NT2/D1 (cell line): ENCODE measurements at regions not wholly inside any gene's neighbourhood (a gene's known extent, or its start where the extent isn't known, plus 50 kb on each side); places are given as distances from the start of the nearest gene placed in this dataset.

ENCODE experiments used
- DNase-seq: peaks from one replicate; pipeline ENCODE4 v3.0.0-alpha.2; 2011; ENCODE audit warnings: low read depth, low spot score
- H3K27me3 ChIP-seq: 2 replicates; pipeline ENCODE4 v1.6.0; 2011; ENCODE audit warnings: mild to moderate bottlenecking; ENCODE audit not compliant: insufficient read length, insufficient read depth
- H3K36me3 ChIP-seq: 2 replicates; pipeline ENCODE4 v1.6.1; 2011; ENCODE audit warnings: mild to moderate bottlenecking, low read length, mixed read lengths; ENCODE audit not compliant: insufficient read depth, insufficient read length
- H3K4me1 ChIP-seq: 2 replicates; pipeline ENCODE4 v1.5.1; 2011; ENCODE audit not compliant: insufficient read depth, insufficient read length
- H3K4me3 ChIP-seq: 2 replicates; pipeline ENCODE4 v1.5.1; 2011; ENCODE audit warnings: low read depth; ENCODE audit not compliant: insufficient read length
- H3K9ac ChIP-seq: 2 replicates; pipeline ENCODE4 v1.6.0; 2011; ENCODE audit warnings: low read depth; ENCODE audit not compliant: insufficient read length
- H3K9me3 ChIP-seq: 2 replicates; pipeline ENCODE4 v1.5.1; 2011; ENCODE audit warnings: mild to moderate bottlenecking, low read length; ENCODE audit not compliant: insufficient read depth
- SUZ12 ChIP-seq: IDR thresholded peaks from 2 replicates; pipeline ENCODE4 v1.6.1; 2011; ENCODE audit not compliant: insufficient read length, insufficient read depth; ENCODE audit errors: extremely low read depth
- YY1 ChIP-seq: IDR thresholded peaks from 2 replicates; pipeline ENCODE4 v1.6.1; 2011; ENCODE audit not compliant: insufficient read length, insufficient read depth
- ZNF274 ChIP-seq: IDR thresholded peaks from 2 replicates; pipeline ENCODE4 v1.6.1; 2011; ENCODE audit warnings: mild to moderate bottlenecking, low read depth, low read length

- no peaks in the 10 kb centered on the region for H3K9me3 ChIP-seq
- no peaks in the 10 kb centered on the region for H3K36me3 ChIP-seq
- no peak for DNase-seq
- peaks cover 9% of the 10 kb centered on the region for H3K4me1 ChIP-seq
- H3K4me3 ChIP-seq: no peak overlapping the region
- peaks cover 5% of the 10 kb centered on the region for H3K27me3 ChIP-seq
- TF ChIP-seq SUZ12: no peak
- no peak for TF ChIP-seq YY1
- TF ChIP-seq ZNF274: no peak
- no peak overlapping the region for H3K9ac ChIP-seq
Observed at GRCh38 chr16:24671455-24671954, 57.9 kb upstream of the TNRC6A start.

GRCh38 chr16:24673155-24673554 lies 56.3 kb upstream of the TNRC6A start:
- DNase-seq: no peak
- H3K4me3 ChIP-seq: no peak overlapping the region
- no peaks in the 10 kb centered on the region for H3K36me3 ChIP-seq
- TF ChIP-seq ZNF274 (no peak), YY1 (no peak), SUZ12 (no peak)
- no peak overlapping the region for H3K9ac ChIP-seq
- H3K4me1 ChIP-seq: peaks cover 9% of the 10 kb centered on the region
- no peaks in the 10 kb centered on the region for H3K9me3 ChIP-seq
- peaks cover 5% of the 10 kb centered on the region for H3K27me3 ChIP-seq

GRCh38 chr16:24674877-24675276 lies 54.6 kb upstream of the TNRC6A start:
- H3K4me3 ChIP-seq: no peak overlapping the region
- TF ChIP-seq YY1: no peak
- no peak for TF ChIP-seq SUZ12
- no peak for TF ChIP-seq ZNF274
- H3K9me3 ChIP-seq: no peaks in the 10 kb centered on the region
- DNase-seq: no peak
- peaks cover 9% of the 10 kb centered on the region for H3K4me1 ChIP-seq
- no peaks in the 10 kb centered on the region for H3K36me3 ChIP-seq
- H3K9ac ChIP-seq: no peak overlapping the region
- peaks cover 5% of the 10 kb centered on the region for H3K27me3 ChIP-seq

GRCh38 chr16:24677388-24677787 lies 52.1 kb upstream of the TNRC6A start:
- H3K4me3 ChIP-seq: no peak overlapping the region
- DNase-seq: no peak
- TF ChIP-seq SUZ12 (no peak), ZNF274 (no peak), YY1 (no peak)
- H3K27me3 ChIP-seq: no peaks in the 10 kb centered on the region
- H3K9ac ChIP-seq: no peak overlapping the region
- H3K9me3 ChIP-seq: no peaks in the 10 kb centered on the region
- H3K4me1 ChIP-seq: no peaks in the 10 kb centered on the region
- no peaks in the 10 kb centered on the region for H3K36me3 ChIP-seq
